SK-N-SH (cell line): ENCODE measurements at regions not wholly inside any gene's neighbourhood (a gene's known extent, or its start where the extent isn't known, plus 50 kb on each side); places are given as distances from the start of the nearest gene placed in this dataset.

Source experiments
- CTCF ChIP-seq: fragments of 200-600 bp; sonication (generic); IDR thresholded peaks from 2 replicates; pipeline ENCODE4 v1.6.1; 2017; ENCODE audit warnings: antibody characterized with exemption, mild to moderate bottlenecking, moderate library complexity
- ELF1 ChIP-seq: IDR thresholded peaks from 2 replicates; pipeline ENCODE4 v1.4.0; 2012
- EP300 ChIP-seq, 2 experiments: IDR thresholded peaks; 2 replicates each; pipeline versions ENCODE4 v1.4.0 to v1.6.1; 2012; ENCODE audit warnings: borderline replicate concordance in 1 of 2, low read depth in 1 of 2, low read length in 1 of 2
- EZH2phosphoT487 ChIP-seq: fragments of 200-600 bp; sonication (generic); IDR thresholded peaks from 2 replicates; pipeline ENCODE4 v1.6.1; 2017; ENCODE audit warnings: low read depth, mixed run types, mild to moderate bottlenecking, antibody characterized with exemption, moderate library complexity, borderline replicate concordance
- FOXJ3 ChIP-seq: sonication (generic); formaldehyde crosslinking; IDR thresholded peaks from 2 replicates; pipeline ENCODE4 v1.5.1; 2020; ENCODE audit warnings: mild to moderate bottlenecking, missing genetic modification reagents
- JUND ChIP-seq: IDR thresholded peaks from 2 replicates; pipeline ENCODE4 v1.4.0; 2012
- RFX5 ChIP-seq: IDR thresholded peaks from 2 replicates; pipeline ENCODE4 v1.6.1; 2012; ENCODE audit warnings: mild to moderate bottlenecking, improper control_type of control experiment, low read length
- SMC3 ChIP-seq: IDR thresholded peaks from 2 replicates; pipeline ENCODE4 v1.6.1; 2012; ENCODE audit warnings: low read depth, low read length, improper control_type of control experiment
- TF ChIP-seq, protein P1 (sequence below): IDR thresholded peaks from 2 replicates; pipeline ENCODE4 v1.6.1; 2012; ENCODE audit warnings: mild to moderate bottlenecking, low read depth, low read length, moderate library complexity
- TF ChIP-seq, protein P2 (sequence below): IDR thresholded peaks from 2 replicates; pipeline ENCODE4 v1.4.0; 2012; ENCODE audit warnings: low read depth

- no peak for TF ChIP-seq RFX5
- TF ChIP-seq JUND, result no peak
- no peak for TF ChIP-seq SMC3
- no peak for TF ChIP-seq FOXJ3 (CRISPR knock-in tag)
- TF ChIP-seq, protein P1, sequence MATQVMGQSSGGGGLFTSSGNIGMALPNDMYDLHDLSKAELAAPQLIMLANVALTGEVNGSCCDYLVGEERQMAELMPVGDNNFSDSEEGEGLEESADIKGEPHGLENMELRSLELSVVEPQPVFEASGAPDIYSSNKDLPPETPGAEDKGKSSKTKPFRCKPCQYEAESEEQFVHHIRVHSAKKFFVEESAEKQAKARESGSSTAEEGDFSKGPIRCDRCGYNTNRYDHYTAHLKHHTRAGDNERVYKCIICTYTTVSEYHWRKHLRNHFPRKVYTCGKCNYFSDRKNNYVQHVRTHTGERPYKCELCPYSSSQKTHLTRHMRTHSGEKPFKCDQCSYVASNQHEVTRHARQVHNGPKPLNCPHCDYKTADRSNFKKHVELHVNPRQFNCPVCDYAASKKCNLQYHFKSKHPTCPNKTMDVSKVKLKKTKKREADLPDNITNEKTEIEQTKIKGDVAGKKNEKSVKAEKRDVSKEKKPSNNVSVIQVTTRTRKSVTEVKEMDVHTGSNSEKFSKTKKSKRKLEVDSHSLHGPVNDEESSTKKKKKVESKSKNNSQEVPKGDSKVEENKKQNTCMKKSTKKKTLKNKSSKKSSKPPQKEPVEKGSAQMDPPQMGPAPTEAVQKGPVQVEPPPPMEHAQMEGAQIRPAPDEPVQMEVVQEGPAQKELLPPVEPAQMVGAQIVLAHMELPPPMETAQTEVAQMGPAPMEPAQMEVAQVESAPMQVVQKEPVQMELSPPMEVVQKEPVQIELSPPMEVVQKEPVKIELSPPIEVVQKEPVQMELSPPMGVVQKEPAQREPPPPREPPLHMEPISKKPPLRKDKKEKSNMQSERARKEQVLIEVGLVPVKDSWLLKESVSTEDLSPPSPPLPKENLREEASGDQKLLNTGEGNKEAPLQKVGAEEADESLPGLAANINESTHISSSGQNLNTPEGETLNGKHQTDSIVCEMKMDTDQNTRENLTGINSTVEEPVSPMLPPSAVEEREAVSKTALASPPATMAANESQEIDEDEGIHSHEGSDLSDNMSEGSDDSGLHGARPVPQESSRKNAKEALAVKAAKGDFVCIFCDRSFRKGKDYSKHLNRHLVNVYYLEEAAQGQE, result no peak
- TF ChIP-seq CTCF, result no peak
- no peak for TF ChIP-seq ELF1
- TF ChIP-seq EZH2phosphoT487, result no peak
- no peak for TF ChIP-seq EP300 (IDR thresholded peaks at IDR 0.05; ENCODE audit: borderline replicate concordance in 1 of 2, low read depth in 1 of 2, low read length in 1 of 2)
- TF ChIP-seq, protein P2, sequence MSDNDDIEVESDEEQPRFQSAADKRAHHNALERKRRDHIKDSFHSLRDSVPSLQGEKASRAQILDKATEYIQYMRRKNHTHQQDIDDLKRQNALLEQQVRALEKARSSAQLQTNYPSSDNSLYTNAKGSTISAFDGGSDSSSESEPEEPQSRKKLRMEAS, result no peak
These were observed 90.3 kb downstream of the OLIG3 start for GRCh38 chr6:137403855-137404254.
